ENCODE measurements at regions not wholly inside any gene's neighbourhood (a gene's known extent, or its start where the extent isn't known, plus 50 kb on each side); places are given as distances from the start of the nearest gene placed in this dataset.

DNA sequence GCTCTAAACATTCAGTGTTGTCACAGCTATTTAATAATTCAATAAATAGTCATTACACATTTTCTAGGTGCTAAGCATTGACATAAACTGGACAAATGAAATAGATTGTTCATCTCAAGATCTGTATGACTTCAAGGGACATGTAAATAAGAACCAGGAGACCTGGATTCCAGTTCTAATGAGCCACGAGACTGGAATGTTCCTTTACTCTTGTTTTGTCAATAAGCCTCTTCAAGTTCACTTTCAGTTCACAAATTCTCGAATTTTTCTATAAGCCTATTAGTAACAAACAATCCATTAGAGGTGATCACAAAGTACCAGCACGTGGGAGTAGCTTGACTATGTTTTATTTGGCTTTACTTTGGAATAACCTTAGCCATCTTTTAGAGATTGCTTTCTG lies 514.0 kb upstream of the SMIM31 start:
- TF ChIP-seq CTCF (IDR thresholded peaks at IDR 0.05) (no peak), ZFX (IDR thresholded peaks at IDR 0.05; ENCODE audit: borderline replicate concordance) (no peak)

Measured in 22Rv1 (cell line).